Thyroid gland (tissue), 4 donors: ENCODE measurements at regions not wholly inside any gene's neighbourhood (a gene's known extent, or its start where the extent isn't known, plus 50 kb on each side); places are given as distances from the start of the nearest gene placed in this dataset.
"Not testable (repeated sequence)": the region's sequence is repeated elsewhere in the genome, so short reads cannot be mapped to it uniquely, and the experiment has no call there.

Experiments used
- CTCF ChIP-seq, 6 experiments: fragments of 200-600 bp in 3 of 6; fragments of 450-650 bp in 3 of 6; sonication (generic) in 3 of 6; IDR thresholded peaks; one replicate each; pipeline ENCODE4 v1.5.1; 2016 to 2019; ENCODE audit warnings: antibody characterized with exemption in 6 of 6, mild to moderate bottlenecking in 2 of 6, inconsistent platforms in 1 of 6, moderate library complexity in 1 of 6
- POLR2A ChIP-seq, 2 donors: fragments of 450-650 bp; IDR thresholded peaks; one replicate each; pipeline ENCODE4 v1.6.1; 2017; ENCODE audit warnings: antibody characterized with exemption in 2 of 2, mild to moderate bottlenecking in 2 of 2, moderate library complexity in 1 of 2

DNA sequence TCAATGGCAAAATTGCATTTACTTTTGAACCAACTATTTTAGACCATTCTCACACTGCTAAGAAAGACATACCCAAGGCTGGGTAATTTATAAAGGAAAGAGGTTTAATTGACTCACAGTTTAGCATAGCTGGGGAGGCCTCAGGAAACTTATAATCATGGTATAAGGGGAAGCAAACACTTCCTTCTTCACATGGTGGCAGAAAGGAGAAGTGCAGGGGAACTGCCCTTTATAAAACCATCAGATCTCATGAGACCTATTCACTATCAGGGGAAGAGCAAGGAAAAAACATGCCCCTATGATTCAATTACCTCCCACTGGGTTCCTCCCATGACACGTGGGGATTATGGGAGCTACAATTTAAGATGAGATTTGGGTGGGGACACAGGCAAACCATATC, 181.5 kb downstream of the MZT1 start:
- not testable (repeated sequence) for TF ChIP-seq CTCF, POLR2A (IDR thresholded peaks at IDR 0.05)
